ENCODE measurements at regions not wholly inside any gene's neighbourhood (a gene's known extent, or its start where the extent isn't known, plus 50 kb on each side); places are given as distances from the start of the nearest gene placed in this dataset.

DNA sequence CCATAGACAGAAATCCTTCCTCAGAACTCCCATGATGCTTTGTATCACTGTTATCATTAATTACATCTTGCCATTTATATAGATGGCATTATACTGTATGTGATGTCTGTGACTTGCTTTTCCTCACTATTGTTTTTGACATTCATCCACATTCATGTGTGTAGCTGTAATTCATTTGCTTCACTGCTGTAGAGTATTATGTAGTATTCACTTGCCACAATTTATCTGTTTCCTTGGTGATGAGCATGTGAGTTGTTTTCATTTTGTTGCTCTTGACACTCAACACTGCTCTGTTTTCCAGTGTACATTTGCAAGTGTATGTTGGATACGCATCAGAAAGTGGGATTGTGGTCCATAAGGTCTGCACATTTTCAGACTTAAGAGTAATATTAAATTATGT lies 328.6 kb upstream of the C11orf87 start:
- no peaks in the 10 kb centered on the region for H3K9me3 ChIP-seq (ENCODE audit: control insufficient read depth, insufficient read depth, low read length)
- ChIA-PET POLR2A (no interaction called here), CTCF (no interaction called here)
- no peak overlapping the region for H3K27ac ChIP-seq (ENCODE audit: low read depth, low read length)
- no peak overlapping the region for H3K4me3 ChIP-seq (ENCODE audit: low read depth, low read length)
- TF ChIP-seq, protein P1, sequence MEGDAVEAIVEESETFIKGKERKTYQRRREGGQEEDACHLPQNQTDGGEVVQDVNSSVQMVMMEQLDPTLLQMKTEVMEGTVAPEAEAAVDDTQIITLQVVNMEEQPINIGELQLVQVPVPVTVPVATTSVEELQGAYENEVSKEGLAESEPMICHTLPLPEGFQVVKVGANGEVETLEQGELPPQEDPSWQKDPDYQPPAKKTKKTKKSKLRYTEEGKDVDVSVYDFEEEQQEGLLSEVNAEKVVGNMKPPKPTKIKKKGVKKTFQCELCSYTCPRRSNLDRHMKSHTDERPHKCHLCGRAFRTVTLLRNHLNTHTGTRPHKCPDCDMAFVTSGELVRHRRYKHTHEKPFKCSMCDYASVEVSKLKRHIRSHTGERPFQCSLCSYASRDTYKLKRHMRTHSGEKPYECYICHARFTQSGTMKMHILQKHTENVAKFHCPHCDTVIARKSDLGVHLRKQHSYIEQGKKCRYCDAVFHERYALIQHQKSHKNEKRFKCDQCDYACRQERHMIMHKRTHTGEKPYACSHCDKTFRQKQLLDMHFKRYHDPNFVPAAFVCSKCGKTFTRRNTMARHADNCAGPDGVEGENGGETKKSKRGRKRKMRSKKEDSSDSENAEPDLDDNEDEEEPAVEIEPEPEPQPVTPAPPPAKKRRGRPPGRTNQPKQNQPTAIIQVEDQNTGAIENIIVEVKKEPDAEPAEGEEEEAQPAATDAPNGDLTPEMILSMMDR (IDR thresholded peaks at IDR 0.05; ENCODE audit: low read depth, low read length): no peak
- H3K27me3 ChIP-seq (ENCODE audit: control insufficient read depth, insufficient read depth, low read length): no peaks in the 10 kb centered on the region
- no peak for DNase-seq (ENCODE audit: low read depth, low spot score)

DNA sequence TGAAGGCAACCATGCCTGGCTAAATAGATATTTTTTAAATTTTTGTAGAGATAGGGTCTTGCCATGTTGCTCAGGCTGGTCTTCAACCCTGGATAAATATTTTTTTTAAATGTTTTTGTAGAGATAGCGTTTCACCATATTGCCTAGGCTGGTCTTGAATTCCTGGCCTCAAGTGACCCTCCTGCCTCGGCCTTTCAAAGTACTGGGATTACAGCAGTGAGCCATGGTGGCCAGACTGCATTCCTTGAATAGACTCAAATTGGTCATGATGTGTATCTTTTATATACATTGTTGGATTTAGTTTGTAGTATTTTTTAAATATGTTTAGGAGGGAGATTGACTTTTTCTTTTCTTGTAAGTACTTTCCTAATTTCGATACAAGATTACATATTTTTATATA lies 325.7 kb upstream of the C11orf87 start:
- H3K9me3 ChIP-seq (ENCODE audit: control insufficient read depth, insufficient read depth, low read length): no peaks in the 10 kb centered on the region
- H3K27me3 ChIP-seq (ENCODE audit: control insufficient read depth, insufficient read depth, low read length): no peaks in the 10 kb centered on the region
- TF ChIP-seq, protein P1 (IDR thresholded peaks at IDR 0.05; ENCODE audit: low read depth, low read length): no peak
- no peak overlapping the region for H3K4me3 ChIP-seq (ENCODE audit: low read depth, low read length)
- CTCF ChIA-PET: no interaction called here
- DNase-seq (ENCODE audit: low read depth, low spot score): no peak
- POLR2A ChIA-PET: no interaction called here
- no peak overlapping the region for H3K27ac ChIP-seq (ENCODE audit: low read depth, low read length)

DNA sequence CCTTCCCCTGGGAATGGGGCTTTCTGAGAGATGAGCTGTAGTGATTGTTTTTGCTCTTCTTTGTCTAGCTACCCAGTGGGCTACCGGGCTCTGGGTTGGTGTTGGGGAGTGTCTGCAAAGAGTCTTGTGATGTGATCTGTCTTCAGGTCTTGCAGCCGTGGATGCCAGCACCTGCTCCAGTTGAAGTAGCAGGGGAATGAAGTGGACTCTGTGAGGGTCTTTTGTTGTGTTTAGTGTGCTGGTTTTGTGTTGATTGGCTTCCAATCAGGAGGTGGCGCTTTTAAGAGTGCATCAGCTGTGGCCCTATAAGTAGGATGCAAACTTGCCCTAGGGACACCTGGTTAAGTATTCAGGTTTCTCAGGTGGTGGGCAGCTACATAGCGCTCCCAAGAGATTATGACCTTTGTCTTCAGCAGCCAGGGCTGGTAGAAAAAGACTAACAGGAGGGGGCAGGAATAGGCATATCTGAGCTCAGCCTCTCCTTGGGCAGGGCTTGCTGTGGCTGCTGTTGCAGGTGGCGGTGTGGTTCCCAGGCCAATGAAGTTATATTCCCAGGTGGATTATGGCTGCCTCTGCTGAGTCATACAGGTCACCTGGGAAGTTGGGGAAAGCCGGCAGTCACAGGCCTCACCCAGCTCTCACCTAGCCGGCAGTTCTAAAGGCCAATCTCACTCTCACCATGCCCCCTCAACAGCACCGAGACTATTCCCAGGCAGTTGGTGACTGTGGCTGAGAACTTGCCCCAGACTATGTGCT lies 315.7 kb upstream of the C11orf87 start:
- TF ChIP-seq, protein P1 (IDR thresholded peaks at IDR 0.05; ENCODE audit: low read depth, low read length): no peak
- DNase-seq (ENCODE audit: low read depth, low spot score): no peak
- ChIA-PET POLR2A (no interaction called here), CTCF (no interaction called here)
- Histone ChIP-seq H3K9me3 (ENCODE audit: control insufficient read depth, insufficient read depth, low read length) (no peaks in the 10 kb centered on the region; the same call in 1 of the 2 replicates), H3K27ac (ENCODE audit: low read depth, low read length) (no peak overlapping the region), H3K4me3 (ENCODE audit: low read depth, low read length) (no peak overlapping the region), H3K27me3 (ENCODE audit: control insufficient read depth, insufficient read depth, low read length) (peaks cover 2% of the 10 kb centered on the region)

DNA sequence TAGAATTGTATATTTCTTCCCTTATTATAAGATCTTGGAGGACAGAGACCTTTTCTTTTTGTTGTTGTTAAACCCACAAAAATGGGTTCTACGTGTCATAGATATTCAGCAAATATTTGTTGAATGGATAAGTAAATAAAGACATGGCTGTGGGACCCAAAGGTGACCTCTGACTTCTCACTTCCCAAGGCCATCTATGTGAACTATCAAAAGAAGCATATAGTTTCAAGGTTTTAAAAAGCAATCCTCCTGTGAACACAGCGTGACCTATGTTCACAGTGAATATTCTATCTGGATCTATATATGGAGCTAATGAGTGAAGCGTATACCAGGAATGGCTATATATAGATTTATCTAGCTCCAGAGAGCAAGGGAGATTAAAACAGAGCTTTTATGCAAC lies 312.8 kb upstream of the C11orf87 start:
- H3K4me3 ChIP-seq (ENCODE audit: low read depth, low read length): no peak overlapping the region
- H3K9me3 ChIP-seq (ENCODE audit: control insufficient read depth, insufficient read depth, low read length): no peaks in the 10 kb centered on the region; the same call in 1 of the 2 replicates
- TF ChIP-seq, protein P1 (IDR thresholded peaks at IDR 0.05; ENCODE audit: low read depth, low read length): no peak
- peaks cover 6% of the 10 kb centered on the region for H3K27me3 ChIP-seq (ENCODE audit: control insufficient read depth, insufficient read depth, low read length)
- H3K27ac ChIP-seq (ENCODE audit: low read depth, low read length): no peak overlapping the region
- no peak for DNase-seq (ENCODE audit: low read depth, low spot score)
- CTCF ChIA-PET: no interaction called here
- POLR2A ChIA-PET: no interaction called here

DNA sequence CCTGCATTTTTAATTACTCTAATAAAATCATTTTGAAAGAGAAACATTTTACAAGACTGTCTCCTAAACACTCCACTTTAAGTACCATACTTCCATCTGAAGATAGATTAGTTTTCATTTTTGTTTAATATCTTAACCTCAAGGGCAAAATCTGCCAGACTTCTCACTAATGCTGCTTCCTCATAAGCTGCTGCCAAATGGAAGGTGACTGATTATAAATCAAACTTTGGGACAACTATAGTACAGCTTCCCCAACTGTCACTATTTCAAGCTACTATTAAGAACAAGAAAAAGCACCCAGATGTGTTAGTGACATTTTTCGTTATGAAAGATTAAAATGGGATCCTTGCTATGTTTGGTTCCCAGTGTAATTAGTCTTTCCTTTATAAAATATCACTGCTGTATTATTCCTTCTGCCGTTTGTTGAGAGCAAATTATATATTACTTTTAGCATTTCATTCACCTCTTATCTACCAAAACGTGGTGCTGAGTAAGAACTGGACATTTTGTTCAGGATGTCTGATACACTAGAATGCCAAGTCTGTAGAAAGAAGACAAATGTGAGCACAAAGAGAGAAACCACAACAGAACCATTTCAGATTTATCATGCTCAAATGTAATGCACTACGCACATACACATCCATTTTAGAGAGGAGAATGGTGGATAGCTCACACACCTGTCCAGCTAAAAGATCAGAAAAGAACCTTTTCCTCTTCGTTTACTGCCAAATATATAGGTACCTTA lies 312.2 kb upstream of the C11orf87 start:
- peaks cover 6% of the 10 kb centered on the region for H3K27me3 ChIP-seq (ENCODE audit: control insufficient read depth, insufficient read depth, low read length)
- no peaks in the 10 kb centered on the region; the same call in 1 of the 2 replicates for H3K9me3 ChIP-seq (ENCODE audit: control insufficient read depth, insufficient read depth, low read length)
- ChIA-PET CTCF (no interaction called here), POLR2A (no interaction called here)
- no peak for DNase-seq (ENCODE audit: low read depth, low spot score)
- no peak overlapping the region for H3K27ac ChIP-seq (ENCODE audit: low read depth, low read length)
- TF ChIP-seq, protein P1 (IDR thresholded peaks at IDR 0.05; ENCODE audit: low read depth, low read length): no peak
- H3K4me3 ChIP-seq (ENCODE audit: low read depth, low read length): no peak overlapping the region
